ENCODE measurements at regions not wholly inside any gene's neighbourhood (a gene's known extent, or its start where the extent isn't known, plus 50 kb on each side); places are given as distances from the start of the nearest gene placed in this dataset.

DNA sequence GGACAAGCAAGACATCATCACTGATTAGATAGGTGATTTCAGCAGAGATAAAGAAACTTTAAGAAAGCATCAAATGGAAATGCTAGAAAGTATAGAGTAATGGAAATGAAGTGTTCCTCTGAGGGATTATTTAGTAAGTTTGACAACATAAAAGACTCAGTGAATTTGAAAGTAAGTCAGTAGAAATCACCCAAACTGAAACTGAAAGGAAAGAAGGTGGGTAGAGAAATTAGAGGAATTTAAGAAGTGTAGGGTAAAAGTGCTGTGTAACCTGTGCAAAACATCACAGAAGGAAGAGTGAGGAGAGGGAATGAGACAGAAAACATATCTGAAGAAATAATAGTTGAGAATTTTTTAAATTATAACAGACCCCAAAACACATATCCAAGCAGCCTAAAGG is 343.1 kb downstream of the CBLN2 start:
- TF ChIP-seq, protein P1, sequence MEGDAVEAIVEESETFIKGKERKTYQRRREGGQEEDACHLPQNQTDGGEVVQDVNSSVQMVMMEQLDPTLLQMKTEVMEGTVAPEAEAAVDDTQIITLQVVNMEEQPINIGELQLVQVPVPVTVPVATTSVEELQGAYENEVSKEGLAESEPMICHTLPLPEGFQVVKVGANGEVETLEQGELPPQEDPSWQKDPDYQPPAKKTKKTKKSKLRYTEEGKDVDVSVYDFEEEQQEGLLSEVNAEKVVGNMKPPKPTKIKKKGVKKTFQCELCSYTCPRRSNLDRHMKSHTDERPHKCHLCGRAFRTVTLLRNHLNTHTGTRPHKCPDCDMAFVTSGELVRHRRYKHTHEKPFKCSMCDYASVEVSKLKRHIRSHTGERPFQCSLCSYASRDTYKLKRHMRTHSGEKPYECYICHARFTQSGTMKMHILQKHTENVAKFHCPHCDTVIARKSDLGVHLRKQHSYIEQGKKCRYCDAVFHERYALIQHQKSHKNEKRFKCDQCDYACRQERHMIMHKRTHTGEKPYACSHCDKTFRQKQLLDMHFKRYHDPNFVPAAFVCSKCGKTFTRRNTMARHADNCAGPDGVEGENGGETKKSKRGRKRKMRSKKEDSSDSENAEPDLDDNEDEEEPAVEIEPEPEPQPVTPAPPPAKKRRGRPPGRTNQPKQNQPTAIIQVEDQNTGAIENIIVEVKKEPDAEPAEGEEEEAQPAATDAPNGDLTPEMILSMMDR (IDR thresholded peaks at IDR 0.05), result no peak
- TF ChIP-seq EP300 (IDR thresholded peaks at IDR 0.05) (no peak), POLR2A (IDR thresholded peaks at IDR 0.05) (no peak), POLR2AphosphoS5 (IDR thresholded peaks at IDR 0.05) (no peak)

Data from suprapubic skin (tissue), 4 donors.